IMR-90 (cell line): ENCODE measurements at regions not wholly inside any gene's neighbourhood (a gene's known extent, or its start where the extent isn't known, plus 50 kb on each side); places are given as distances from the start of the nearest gene placed in this dataset.

Experiments
- BHLHE40 ChIP-seq: fragments of 150-350 bp; IDR thresholded peaks from 2 replicates; pipeline ENCODE4 v1.6.1; 2016; ENCODE audit warnings: mild to moderate bottlenecking, low read depth, low read length
- CTCF ChIP-seq: conservative IDR thresholded peaks from 2 replicates; pipeline ENCODE4 v1.5.1; 2012; ENCODE audit warnings: mild to moderate bottlenecking, low read depth, low read length, improper control_type of control experiment
- MAZ ChIP-seq: IDR thresholded peaks from 2 replicates; pipeline ENCODE4 v1.6.1; 2012; ENCODE audit warnings: low read depth, mild to moderate bottlenecking, low read length, improper control_type of control experiment, moderate library complexity, borderline replicate concordance
- POLR2A ChIP-seq: IDR thresholded peaks from 2 replicates; pipeline ENCODE4 v1.6.1; 2012; ENCODE audit warnings: mild to moderate bottlenecking, low read depth, low read length
- RCOR1 ChIP-seq: IDR thresholded peaks from 2 replicates; pipeline ENCODE4 v1.6.1; 2012; ENCODE audit warnings: mild to moderate bottlenecking, low read length, improper control_type of control experiment; ENCODE audit not compliant: insufficient replicate concordance

DNA sequence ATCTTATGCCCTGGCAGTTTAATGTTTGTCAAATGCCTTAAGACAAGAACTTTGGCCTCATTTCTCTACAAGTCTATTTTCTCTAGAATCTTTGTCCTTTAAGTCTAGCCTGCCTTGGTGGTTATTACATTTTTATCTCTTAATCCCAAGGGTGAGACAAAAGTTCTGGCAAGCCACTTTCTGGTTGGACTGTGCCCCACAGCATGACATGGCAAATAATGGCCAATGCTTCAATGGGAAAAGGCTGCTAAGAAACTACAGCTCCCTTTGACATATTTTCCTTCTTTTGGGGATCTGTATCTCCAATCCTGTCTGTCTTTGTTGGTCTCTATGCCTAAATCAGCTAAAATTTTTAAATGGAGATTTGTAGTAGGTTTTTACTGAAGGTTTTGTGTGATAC lies 181.6 kb upstream of the MBNL1 start:
- TF ChIP-seq CTCF (no peak), POLR2A (no peak), BHLHE40 (no peak), RCOR1 (no peak), MAZ (no peak)
